CD4-positive, alpha-beta T cell (primary cell): ENCODE measurements at regions not wholly inside any gene's neighbourhood (a gene's known extent, or its start where the extent isn't known, plus 50 kb on each side); places are given as distances from the start of the nearest gene placed in this dataset.
"Not testable (repeated sequence)": the region's sequence is repeated elsewhere in the genome, so short reads cannot be mapped to it uniquely, and the experiment has no call there.

ENCODE experiments used
- ATAC-seq: fragments of 200-7000 bp; cut with Tn5 transposase; one replicate; pipeline ENCODE4 v1.10.0; 2022; ENCODE audit warnings: mild to moderate bottlenecking; ENCODE audit not compliant: poor library complexity
- CTCF ChIA-PET: fragments of 350-600 bp; sonication (Branson Sonifier 250); formaldehyde crosslinking; loops from one replicate; lab custom pipeline; 2021; ENCODE audit warnings: antibody characterized with exemption, inconsistent platforms; lab: Charles Lee
- POLR2A ChIA-PET: fragments of 350-600 bp; sonication (Branson Sonifier 250); formaldehyde crosslinking; loops from one replicate; lab custom pipeline; 2021; ENCODE audit warnings: antibody characterized with exemption, inconsistent platforms; lab: Charles Lee
- DNase-seq, 14 experiments: peaks; one replicate each; pipeline ENCODE4 v3.0.0-alpha.2; 2013 to 2020; ENCODE audit warnings: mixed read lengths in 2 of 14
- H3K27ac ChIP-seq, 2 donors: one replicate each; pipeline versions ENCODE4 v1.5.1 to v1.7.0; 2013; ENCODE audit warnings: low read length in 2 of 2, low read depth in 1 of 2, mild to moderate bottlenecking in 1 of 2
- H3K27me3 ChIP-seq, 2 experiments: 1 replicate in 1 of 2; 2 replicates in 1 of 2; pipeline versions ENCODE4 v1.6.1 to v1.7.0; 2013; ENCODE audit warnings: low read length in 2 of 2, control low read depth in 1 of 2, mild to moderate bottlenecking in 1 of 2, moderate library complexity in 1 of 2; ENCODE audit not compliant: insufficient read depth in 2 of 2, control insufficient read depth in 1 of 2
- H3K36me3 ChIP-seq: one replicate; pipeline ENCODE4 v1.6.1; 2013; ENCODE audit warnings: low read length, control low read depth; ENCODE audit not compliant: insufficient read depth
- H3K4me1 ChIP-seq: one replicate; pipeline ENCODE4 v1.6.1; 2013; ENCODE audit warnings: low read length, control low read depth; ENCODE audit not compliant: insufficient read depth
- H3K4me3 ChIP-seq: one replicate; pipeline ENCODE4 v1.5.1; 2013; ENCODE audit warnings: mild to moderate bottlenecking, low read length, moderate library complexity
- H3K9me3 ChIP-seq, 2 experiments: 1 replicate in 1 of 2; 2 replicates in 1 of 2; pipeline versions ENCODE4 v1.6.1 to v1.7.0; 2013; ENCODE audit warnings: low read length in 2 of 2, mild to moderate bottlenecking in 2 of 2, control low read depth in 1 of 2, moderate library complexity in 1 of 2; ENCODE audit not compliant: control insufficient read depth in 1 of 2, insufficient read depth in 1 of 2
- H3K27ac Mint-ChIP-seq: one replicate; pipeline ENCODE4 v1.8.0; 2020; ENCODE audit warnings: mixed read lengths
- H3K27me3 Mint-ChIP-seq: one replicate; pipeline ENCODE4 v1.8.0; 2021; ENCODE audit warnings: mixed read lengths
- H3K36me3 Mint-ChIP-seq: one replicate; pipeline ENCODE4 v1.8.0; 2021; ENCODE audit warnings: low read depth, mixed read lengths
- H3K4me1 Mint-ChIP-seq: one replicate; pipeline ENCODE4 v1.8.0; 2021; ENCODE audit warnings: low read depth, mixed read lengths
- H3K4me3 Mint-ChIP-seq: one replicate; pipeline ENCODE4 v1.8.0; 2020; ENCODE audit warnings: mild to moderate bottlenecking, mixed read lengths
- H3K9me3 Mint-ChIP-seq: one replicate; pipeline ENCODE4 v1.8.0; 2020; ENCODE audit warnings: mixed read lengths
- intact Hi-C, 2 experiments: fragments of 100-400 bp; cut with DNase I in 1 of 2; cut with micrococcal nuclease in 1 of 2; formaldehyde crosslinking; loops; one replicate each; pipeline versions ENCODE4 v1.15.1 to v1.9.0; 2023 to 2025; cut with DNase I, micrococcal nuclease

DNA sequence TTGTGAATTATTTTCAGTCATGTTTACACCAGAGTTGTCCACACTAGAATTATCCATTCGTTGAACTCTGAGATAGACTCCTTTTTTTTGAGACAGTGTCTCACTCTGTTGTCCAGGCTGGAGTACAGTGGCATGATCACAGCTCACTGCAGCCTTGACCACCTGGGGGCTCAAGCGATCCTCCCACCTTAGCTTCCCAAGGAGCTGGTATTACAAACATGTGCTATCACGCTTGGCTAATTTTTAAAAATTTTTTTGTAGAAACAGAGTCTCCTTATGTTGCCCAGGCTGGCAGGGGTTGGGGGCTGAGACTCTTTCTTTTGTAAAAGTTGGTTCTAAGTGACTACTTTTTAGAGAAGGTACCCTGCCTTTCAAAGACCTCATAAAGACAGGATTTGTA lies 2887.2 kb downstream of the RPIA start:
- H3K27ac ChIP-seq, H3K36me3 Mint-ChIP-seq, H3K9me3 Mint-ChIP-seq, intact Hi-C loops, ATAC-seq, POLR2A ChIA-PET, H3K4me1 ChIP-seq, CTCF ChIA-PET, H3K4me3 ChIP-seq, DNase-seq, H3K4me3 Mint-ChIP-seq, H3K4me1 Mint-ChIP-seq, H3K27ac Mint-ChIP-seq, H3K27me3 Mint-ChIP-seq, H3K36me3 ChIP-seq, H3K27me3 ChIP-seq: not testable (repeated sequence)
- peaks cover 0 to 12% of the 10 kb centered on the region in 2 experiments for H3K9me3 ChIP-seq

DNA sequence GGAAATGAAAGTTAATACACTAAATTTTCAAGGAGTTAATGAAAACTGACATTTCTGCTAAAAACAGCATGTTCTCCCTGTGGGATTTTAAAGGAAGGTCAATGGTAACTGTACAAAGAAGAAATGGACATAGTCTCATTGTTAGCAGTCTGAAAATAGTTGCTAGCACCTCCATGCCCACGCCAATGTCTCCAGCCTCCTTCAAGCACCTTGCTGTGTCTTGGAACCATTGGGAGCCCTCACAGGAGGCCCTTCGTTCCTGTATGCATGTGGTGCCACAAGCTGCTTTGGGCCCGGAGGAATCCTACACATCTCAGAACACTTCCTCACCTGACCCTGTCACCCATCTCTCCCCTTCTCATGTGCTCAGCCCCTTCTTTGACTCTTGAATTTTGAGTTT lies 2888.1 kb downstream of the RPIA start:
- H3K4me1 ChIP-seq, H3K4me3 ChIP-seq, CTCF ChIA-PET, POLR2A ChIA-PET, H3K27ac Mint-ChIP-seq, H3K9me3 Mint-ChIP-seq, H3K4me1 Mint-ChIP-seq, H3K27me3 Mint-ChIP-seq, DNase-seq, H3K27me3 ChIP-seq, H3K36me3 ChIP-seq, H3K36me3 Mint-ChIP-seq, H3K9me3 ChIP-seq, H3K27ac ChIP-seq, ATAC-seq, intact Hi-C loops, H3K4me3 Mint-ChIP-seq: not testable (repeated sequence)

DNA sequence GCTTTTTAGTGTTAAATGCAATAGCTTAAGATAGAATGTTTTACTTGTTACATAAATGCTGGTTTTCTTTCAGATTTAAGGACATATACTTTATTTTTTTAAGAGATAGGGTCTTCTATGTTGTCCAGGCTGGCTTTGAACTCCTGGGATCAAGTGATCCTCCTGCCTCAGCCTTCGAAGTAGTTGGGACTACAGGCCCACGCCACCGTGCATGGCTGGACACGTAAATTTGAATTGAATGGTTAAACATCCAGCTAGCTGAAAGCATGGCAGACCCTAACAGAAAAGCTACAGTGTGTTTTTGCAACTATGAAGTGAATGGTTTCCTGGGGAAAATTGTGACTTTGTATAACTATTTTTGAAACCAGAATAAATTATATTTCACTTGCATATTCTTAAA lies 2888.6 kb downstream of the RPIA start:
- H3K4me1 Mint-ChIP-seq, DNase-seq, H3K9me3 ChIP-seq, H3K27me3 Mint-ChIP-seq, H3K4me3 ChIP-seq, H3K4me3 Mint-ChIP-seq, H3K27ac Mint-ChIP-seq, H3K36me3 ChIP-seq, intact Hi-C loops, H3K36me3 Mint-ChIP-seq, H3K9me3 Mint-ChIP-seq, H3K4me1 ChIP-seq, CTCF ChIA-PET, H3K27me3 ChIP-seq, POLR2A ChIA-PET, H3K27ac ChIP-seq, ATAC-seq: not testable (repeated sequence)

DNA sequence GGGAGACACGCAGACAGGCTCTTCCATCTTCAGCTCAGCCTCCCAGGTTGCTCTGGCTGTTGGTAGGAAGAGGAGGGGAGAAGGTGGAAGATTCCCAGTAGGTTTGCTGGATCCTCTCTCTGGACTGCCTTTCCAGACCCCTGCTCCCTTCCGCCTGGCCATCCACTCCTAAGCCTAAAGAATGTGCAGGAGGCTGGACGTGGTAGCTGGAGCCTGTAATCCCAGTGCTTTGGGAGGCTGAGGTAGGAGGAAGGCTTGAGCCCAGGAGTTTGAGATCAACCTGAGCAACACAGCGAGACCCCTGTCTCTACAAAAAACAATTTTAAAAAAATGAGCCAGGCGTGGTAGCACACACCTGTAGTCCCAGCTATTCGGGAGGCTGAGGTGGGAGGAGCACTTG lies 2895.6 kb downstream of the RPIA start:
- DNase-seq, H3K4me3 ChIP-seq, intact Hi-C loops, ATAC-seq, H3K36me3 Mint-ChIP-seq, H3K27ac ChIP-seq, H3K27me3 ChIP-seq, H3K4me1 Mint-ChIP-seq, H3K36me3 ChIP-seq, H3K27ac Mint-ChIP-seq, H3K4me1 ChIP-seq, CTCF ChIA-PET, H3K4me3 Mint-ChIP-seq, H3K9me3 Mint-ChIP-seq, POLR2A ChIA-PET: not testable (repeated sequence)
- peaks cover 14% of the 10 kb centered on the region for H3K27me3 Mint-ChIP-seq
- peaks cover 0 to 34% of the 10 kb centered on the region in 2 experiments for H3K9me3 ChIP-seq

DNA sequence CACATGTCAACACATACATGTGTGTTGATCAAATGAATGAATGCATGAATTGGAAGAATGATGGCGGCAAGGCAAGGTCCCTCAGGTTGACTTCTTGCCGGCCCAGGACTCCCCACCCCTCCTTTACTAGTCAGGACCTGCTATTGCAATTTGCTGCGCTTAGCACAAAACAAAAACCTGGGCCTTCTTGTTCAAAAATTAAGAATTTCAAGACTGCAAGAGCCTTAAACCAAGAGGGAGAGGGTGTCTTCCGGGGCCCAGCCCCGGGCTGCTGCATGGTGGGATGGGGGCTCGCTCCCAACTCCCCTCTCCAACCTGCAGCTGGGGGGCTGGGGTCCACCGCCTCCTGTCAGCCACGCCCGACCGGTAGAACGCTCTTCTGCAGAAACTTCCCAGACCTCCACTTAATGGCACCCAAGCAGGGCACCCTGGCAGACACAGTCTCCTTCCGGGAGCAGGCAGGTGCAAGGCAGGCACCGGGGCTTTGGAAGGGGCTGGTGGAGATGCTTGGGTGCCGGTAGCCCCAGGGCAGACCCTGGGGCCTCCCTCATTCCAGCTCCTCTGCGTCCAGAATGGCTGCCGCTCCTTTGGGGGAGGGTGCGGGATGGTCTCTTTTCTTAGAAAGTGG lies 2896.5 kb downstream of the RPIA start:
- H3K36me3 ChIP-seq, H3K4me3 Mint-ChIP-seq, H3K27me3 ChIP-seq, H3K9me3 Mint-ChIP-seq, H3K27ac ChIP-seq, H3K36me3 Mint-ChIP-seq, H3K4me1 ChIP-seq, H3K4me1 Mint-ChIP-seq, POLR2A ChIA-PET, H3K4me3 ChIP-seq, ATAC-seq, intact Hi-C loops, H3K27ac Mint-ChIP-seq, CTCF ChIA-PET: not testable (repeated sequence)
- peak in 1 of 14 experiments; percentile 2 for DNase-seq
- peaks cover 14% of the 10 kb centered on the region for H3K27me3 Mint-ChIP-seq
- peaks cover 0 to 35% of the 10 kb centered on the region in 2 experiments for H3K9me3 ChIP-seq

DNA sequence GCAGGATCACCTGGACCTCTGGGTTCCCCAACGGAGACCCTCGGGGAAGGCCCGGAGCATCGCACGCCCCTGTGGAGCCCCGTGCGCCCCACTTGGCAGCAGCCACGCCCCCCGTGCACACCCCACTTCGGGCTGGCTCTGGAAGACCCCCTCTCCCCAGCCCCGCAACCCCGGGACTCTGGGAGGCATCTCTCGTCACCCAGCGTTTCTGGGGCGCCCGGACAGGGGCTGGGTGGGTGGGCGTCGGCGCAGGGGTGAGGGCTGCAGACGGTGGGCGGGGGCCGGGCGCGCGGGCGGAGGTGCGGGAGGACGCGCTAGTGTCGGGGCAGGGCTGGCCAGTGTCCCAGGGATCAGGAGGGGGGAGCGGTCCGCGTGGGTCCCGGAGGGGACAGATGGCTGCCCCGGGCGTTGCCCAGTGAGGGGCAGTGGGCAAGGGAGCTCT lies 2897.3 kb downstream of the RPIA start:
- intact Hi-C loops, H3K4me1 ChIP-seq, DNase-seq, ATAC-seq, H3K4me3 ChIP-seq, H3K27me3 ChIP-seq, H3K27ac Mint-ChIP-seq, H3K9me3 Mint-ChIP-seq, CTCF ChIA-PET, H3K4me3 Mint-ChIP-seq, POLR2A ChIA-PET, H3K36me3 Mint-ChIP-seq, H3K4me1 Mint-ChIP-seq, H3K36me3 ChIP-seq, H3K27ac ChIP-seq: not testable (repeated sequence)
- peaks cover 0 to 35% of the 10 kb centered on the region in 2 experiments for H3K9me3 ChIP-seq
- H3K27me3 Mint-ChIP-seq = peaks cover 14% of the 10 kb centered on the region

DNA sequence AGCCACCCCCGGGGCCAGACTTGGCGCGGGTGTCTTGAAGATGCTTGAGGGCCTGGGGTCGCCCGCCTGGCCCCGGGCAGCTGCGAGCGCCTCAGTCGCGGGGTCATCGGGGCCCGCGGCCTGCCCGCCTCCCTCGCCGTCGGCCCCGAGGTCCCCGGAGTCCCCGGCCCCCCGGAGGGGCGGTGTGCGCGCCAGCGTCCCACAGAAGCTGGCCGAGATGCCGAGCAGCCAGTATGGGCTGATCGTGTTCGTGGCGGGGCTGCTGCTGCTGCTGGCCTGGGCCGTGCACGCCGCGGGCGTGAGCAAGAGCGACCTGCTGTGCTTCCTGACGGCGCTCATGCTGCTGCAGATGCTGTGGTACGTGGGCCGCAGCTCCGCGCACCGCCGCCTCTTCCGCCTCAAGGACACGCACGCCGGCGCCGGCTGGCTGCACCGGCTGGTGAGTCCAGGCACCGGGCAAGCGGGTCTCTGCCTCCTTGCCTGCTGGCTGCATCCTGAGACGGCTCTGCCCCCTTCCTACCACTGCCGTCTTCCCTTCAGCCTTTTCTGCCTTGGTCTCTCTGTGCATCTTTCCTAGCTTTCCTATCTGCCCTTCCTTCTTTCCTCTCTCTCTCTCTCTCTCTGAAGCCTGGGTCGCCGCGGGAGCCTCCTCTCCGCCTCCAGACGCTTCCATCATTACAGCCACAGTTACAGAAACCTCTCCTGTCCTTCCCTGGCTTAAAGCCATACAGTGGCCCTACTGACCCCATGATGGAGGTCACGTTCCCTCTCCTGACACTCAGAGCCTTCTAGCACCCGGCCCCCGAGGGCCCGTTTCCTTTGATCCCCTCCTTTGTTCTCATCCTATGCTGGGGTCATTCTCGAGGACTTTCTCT lies 2898.2 kb downstream of the RPIA start:
- ATAC-seq, H3K36me3 Mint-ChIP-seq, H3K27me3 ChIP-seq, H3K36me3 ChIP-seq, H3K4me1 Mint-ChIP-seq, H3K4me3 ChIP-seq, H3K9me3 Mint-ChIP-seq, CTCF ChIA-PET, H3K4me1 ChIP-seq, intact Hi-C loops, H3K27ac ChIP-seq, H3K27ac Mint-ChIP-seq, H3K4me3 Mint-ChIP-seq, POLR2A ChIA-PET: not testable (repeated sequence)
- H3K9me3 ChIP-seq = peaks cover 0 to 30% of the 10 kb centered on the region in 2 experiments
- peak in 2 of 14 experiments; percentile 2 to 7 for DNase-seq
- H3K27me3 Mint-ChIP-seq = peaks cover 14% of the 10 kb centered on the region
